ENCODE measurements at regions not wholly inside any gene's neighbourhood (a gene's known extent, or its start where the extent isn't known, plus 50 kb on each side); places are given as distances from the start of the nearest gene placed in this dataset.
"Not testable (repeated sequence)": the region's sequence is repeated elsewhere in the genome, so short reads cannot be mapped to it uniquely, and the experiment has no call there.

DNA sequence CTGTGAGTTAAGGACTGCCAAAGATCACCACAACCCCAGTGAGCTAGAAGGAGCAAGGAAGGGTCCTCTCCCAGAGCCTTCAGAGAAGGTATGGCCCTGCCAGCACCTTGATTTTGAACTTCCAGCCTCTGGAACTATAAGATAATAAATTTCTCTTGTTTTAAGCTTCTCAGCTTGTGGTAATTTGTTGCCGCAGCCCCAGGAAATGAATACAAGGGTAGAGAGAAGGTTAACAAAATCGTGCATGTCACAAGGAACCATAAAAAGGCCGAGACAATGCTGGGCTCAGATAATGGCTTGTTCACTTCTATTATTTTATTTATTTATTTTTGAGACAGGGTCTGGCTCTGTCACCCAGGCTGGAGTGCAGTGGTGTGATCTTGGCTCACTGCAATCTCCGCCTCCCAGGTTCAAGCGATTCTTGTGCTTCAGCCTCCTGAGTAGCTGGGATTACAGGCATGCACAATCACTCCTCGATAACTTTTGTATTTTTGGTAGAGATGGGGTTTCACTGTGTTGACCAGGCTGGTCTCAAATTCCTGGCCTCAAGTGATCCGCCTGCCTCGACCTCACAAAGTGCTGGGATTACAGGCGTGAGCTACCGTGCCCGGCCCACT lies 71.5 kb downstream of the WSB1 start:
- H3K27me3 Mint-ChIP-seq (ENCODE audit: low read depth in 2 of 2); H3K27ac ChIP-seq (ENCODE audit: low read length); H3K4me1 ChIP-seq (ENCODE audit: control insufficient read depth, insufficient read depth, low read length); DNase-seq; H3K36me3 ChIP-seq (ENCODE audit: control insufficient read depth, insufficient read depth, low read length); H3K27me3 ChIP-seq (ENCODE audit: control insufficient read depth, insufficient read depth, low read length); ATAC-seq; H3K9me3 ChIP-seq (ENCODE audit: control insufficient read depth, insufficient read depth, low read length); H3K36me3 Mint-ChIP-seq; H3K4me1 Mint-ChIP-seq; H3K27ac Mint-ChIP-seq; intact Hi-C loops (cut with micrococcal nuclease); H3K4me3 ChIP-seq (ENCODE audit: low read length); H3K9me3 Mint-ChIP-seq; H3K4me3 Mint-ChIP-seq: not testable (repeated sequence)
- 83% methylated on average over 10 of the region's 11 CpGs for WGBS (ENCODE audit: insufficient coverage)

DNA sequence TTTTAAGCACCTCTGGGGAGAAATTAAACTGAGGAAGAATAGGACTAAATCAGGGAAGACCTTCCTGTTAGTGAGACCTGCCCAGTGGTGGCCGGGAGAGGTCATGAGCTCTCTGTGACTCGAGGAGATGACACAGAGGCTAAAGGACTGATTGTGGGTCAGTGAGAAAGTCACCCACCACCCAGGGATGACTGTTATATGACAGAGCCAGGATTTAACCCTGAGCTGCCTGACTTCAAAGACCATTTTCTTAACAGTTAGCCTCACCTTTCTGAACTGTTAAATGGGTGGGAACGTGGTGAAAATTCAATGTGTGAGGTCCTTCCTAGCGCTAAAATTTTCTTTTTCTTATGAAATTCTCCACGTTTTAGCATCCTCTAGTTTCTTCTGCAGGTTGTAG lies 72.5 kb downstream of the WSB1 start:
- Histone ChIP-seq H3K4me1 (ENCODE audit: control insufficient read depth, insufficient read depth, low read length) (no peaks in the 10 kb centered on the region), H3K9me3 (ENCODE audit: control insufficient read depth, insufficient read depth, low read length) (no peaks in the 10 kb centered on the region), H3K4me3 (ENCODE audit: low read length) (no peak overlapping the region), H3K36me3 (ENCODE audit: control insufficient read depth, insufficient read depth, low read length) (no peaks in the 10 kb centered on the region), H3K27me3 (ENCODE audit: control insufficient read depth, insufficient read depth, low read length) (no peaks in the 10 kb centered on the region), H3K27ac (ENCODE audit: low read length) (no peak overlapping the region)
- H3K4me3 Mint-ChIP-seq, result no peak overlapping the region
- H3K27ac Mint-ChIP-seq, result no peak overlapping the region
- intact Hi-C loops (cut with micrococcal nuclease), result no loop called here
- ATAC-seq, result no peak
- H3K4me1 Mint-ChIP-seq, result no peaks in the 10 kb centered on the region
- H3K9me3 Mint-ChIP-seq, result peaks cover 0 to 3% of the 10 kb centered on the region in 2 donors
- WGBS (ENCODE audit: insufficient coverage), result 82% methylated on average over 4 of the region's 5 CpGs
- DNase-seq, result no peak
- H3K27me3 Mint-ChIP-seq (ENCODE audit: low read depth in 2 of 2), result peaks cover 0 to 6% of the 10 kb centered on the region in 2 donors
- TF ChIP-seq, protein P1, sequence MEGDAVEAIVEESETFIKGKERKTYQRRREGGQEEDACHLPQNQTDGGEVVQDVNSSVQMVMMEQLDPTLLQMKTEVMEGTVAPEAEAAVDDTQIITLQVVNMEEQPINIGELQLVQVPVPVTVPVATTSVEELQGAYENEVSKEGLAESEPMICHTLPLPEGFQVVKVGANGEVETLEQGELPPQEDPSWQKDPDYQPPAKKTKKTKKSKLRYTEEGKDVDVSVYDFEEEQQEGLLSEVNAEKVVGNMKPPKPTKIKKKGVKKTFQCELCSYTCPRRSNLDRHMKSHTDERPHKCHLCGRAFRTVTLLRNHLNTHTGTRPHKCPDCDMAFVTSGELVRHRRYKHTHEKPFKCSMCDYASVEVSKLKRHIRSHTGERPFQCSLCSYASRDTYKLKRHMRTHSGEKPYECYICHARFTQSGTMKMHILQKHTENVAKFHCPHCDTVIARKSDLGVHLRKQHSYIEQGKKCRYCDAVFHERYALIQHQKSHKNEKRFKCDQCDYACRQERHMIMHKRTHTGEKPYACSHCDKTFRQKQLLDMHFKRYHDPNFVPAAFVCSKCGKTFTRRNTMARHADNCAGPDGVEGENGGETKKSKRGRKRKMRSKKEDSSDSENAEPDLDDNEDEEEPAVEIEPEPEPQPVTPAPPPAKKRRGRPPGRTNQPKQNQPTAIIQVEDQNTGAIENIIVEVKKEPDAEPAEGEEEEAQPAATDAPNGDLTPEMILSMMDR (IDR thresholded peaks at IDR 0.05), result no peak
- no peaks in the 10 kb centered on the region for H3K36me3 Mint-ChIP-seq

DNA sequence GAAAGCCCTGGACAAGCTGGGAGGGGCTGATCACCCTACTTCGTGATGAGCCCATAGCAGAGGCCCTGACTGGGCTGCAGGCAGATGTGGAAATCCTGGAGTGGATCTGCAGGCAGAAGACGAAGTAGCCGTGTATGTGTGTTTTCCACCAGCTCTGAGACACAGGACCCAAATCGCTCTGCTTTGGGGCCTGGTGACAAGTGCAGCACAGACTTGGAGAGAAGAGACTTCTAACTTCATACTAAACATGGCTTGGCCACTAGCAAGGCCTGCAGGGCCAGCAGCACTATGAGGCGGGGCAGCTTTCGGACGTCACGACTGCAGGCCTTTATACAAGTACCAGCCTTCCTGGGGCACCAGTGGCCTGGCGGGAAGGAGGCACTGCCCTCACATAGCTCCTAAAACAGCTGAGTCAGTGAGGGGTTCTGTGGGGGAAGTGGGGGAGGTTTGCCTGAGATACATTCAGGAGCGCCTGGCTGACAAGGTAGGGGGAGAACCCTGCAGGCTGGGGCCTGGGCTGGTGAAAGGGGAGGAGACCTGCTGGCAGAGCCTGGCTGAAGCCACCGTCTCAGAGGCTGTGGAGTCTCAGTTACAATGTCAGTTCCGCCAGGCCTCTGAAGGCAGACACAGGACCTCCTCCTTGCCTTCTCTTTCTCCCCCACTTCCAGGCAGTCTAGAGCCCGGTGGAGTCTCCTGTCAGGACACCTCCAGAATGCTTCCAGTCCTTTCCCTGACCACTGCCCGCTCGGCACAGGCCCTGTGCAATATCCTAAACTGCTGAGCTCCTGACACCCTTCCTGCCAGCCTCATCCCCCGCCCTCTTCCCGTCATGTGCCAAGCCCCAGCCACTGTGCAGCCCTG lies 73.4 kb downstream of the WSB1 start:
- no peak for ATAC-seq
- intact Hi-C loops (cut with micrococcal nuclease), result no loop called here
- Histone ChIP-seq H3K4me1 (ENCODE audit: control insufficient read depth, insufficient read depth, low read length) (no peaks in the 10 kb centered on the region), H3K27me3 (ENCODE audit: control insufficient read depth, insufficient read depth, low read length) (no peaks in the 10 kb centered on the region), H3K4me3 (ENCODE audit: low read length) (no peak overlapping the region), H3K27ac (ENCODE audit: low read length) (no peak overlapping the region), H3K36me3 (ENCODE audit: control insufficient read depth, insufficient read depth, low read length) (no peaks in the 10 kb centered on the region), H3K9me3 (ENCODE audit: control insufficient read depth, insufficient read depth, low read length) (no peaks in the 10 kb centered on the region)
- Mint-ChIP-seq H3K4me3 (no peak overlapping the region), H3K27me3 (ENCODE audit: low read depth in 2 of 2) (peaks cover 6 to 9% of the 10 kb centered on the region in 2 donors), H3K9me3 (peaks cover 2 to 3% of the 10 kb centered on the region in 2 donors), H3K27ac (no peak overlapping the region), H3K36me3 (no peaks in the 10 kb centered on the region), H3K4me1 (no peaks in the 10 kb centered on the region)
- TF ChIP-seq, protein P1 (IDR thresholded peaks at IDR 0.05), result no peak
- WGBS (ENCODE audit: insufficient coverage), result 74% methylated on average over 17 of the region's 17 CpGs
- no peak for DNase-seq

- WGBS (ENCODE audit: insufficient coverage), result 76% methylated on average over 4 of the region's 4 CpGs
- Histone ChIP-seq H3K27me3 (ENCODE audit: control insufficient read depth, insufficient read depth, low read length) (no peaks in the 10 kb centered on the region), H3K4me3 (ENCODE audit: low read length) (no peak overlapping the region), H3K27ac (ENCODE audit: low read length) (no peak overlapping the region), H3K9me3 (ENCODE audit: control insufficient read depth, insufficient read depth, low read length) (no peaks in the 10 kb centered on the region), H3K4me1 (ENCODE audit: control insufficient read depth, insufficient read depth, low read length) (no peaks in the 10 kb centered on the region), H3K36me3 (ENCODE audit: control insufficient read depth, insufficient read depth, low read length) (no peaks in the 10 kb centered on the region)
- Mint-ChIP-seq H3K36me3 (no peaks in the 10 kb centered on the region), H3K4me1 (no peaks in the 10 kb centered on the region), H3K9me3 (peaks cover 2 to 3% of the 10 kb centered on the region in 2 donors), H3K27me3 (ENCODE audit: low read depth in 2 of 2) (peaks cover 13 to 14% of the 10 kb centered on the region in 2 donors), H3K4me3 (no peak overlapping the region), H3K27ac (no peak overlapping the region)
- TF ChIP-seq, protein P1 (IDR thresholded peaks at IDR 0.05), result no peak
- ATAC-seq, result no peak
- DNase-seq, result no peak
- intact Hi-C loops (cut with micrococcal nuclease), result no loop called here
Measured at GRCh38 chr17:27368151-27368795, 74.4 kb downstream of the WSB1 start.

Measured in natural killer cell (primary cell).